AG04450 (cell line): ENCODE measurements at regions not wholly inside any gene's neighbourhood (a gene's known extent, or its start where the extent isn't known, plus 50 kb on each side); places are given as distances from the start of the nearest gene placed in this dataset.
"Not testable (repeated sequence)": the region's sequence is repeated elsewhere in the genome, so short reads cannot be mapped to it uniquely, and the experiment has no call there.

Experiments
- CTCF ChIA-PET: fragments of 300-600, 350-600 bp; formaldehyde crosslinking; extraction: SDS; loops from one replicate; lab custom pipeline; 2022; ENCODE audit warnings: antibody characterized with exemption, inconsistent platforms; lab: Charles Lee
- POLR2A ChIA-PET: fragments of 350-600 bp; formaldehyde crosslinking; extraction: SDS; loops from one replicate; lab custom pipeline; 2021; ENCODE audit warnings: antibody characterized with exemption, inconsistent platforms; lab: Yijun Ruan, JAX
- DNase-seq: peaks from one replicate; pipeline ENCODE4 v3.0.0-alpha.2; 2011; ENCODE audit warnings: low read depth, low spot score
- H3K27ac ChIP-seq: one replicate; pipeline ENCODE4 v1.5.1; 2012; ENCODE audit warnings: low read depth, low read length, control low read depth
- H3K27me3 ChIP-seq: one replicate; pipeline ENCODE4 v1.6.0; 2012; ENCODE audit warnings: low read length; ENCODE audit not compliant: control insufficient read depth, insufficient read depth
- H3K4me3 ChIP-seq: 2 replicates; pipeline ENCODE4 v1.5.1; 2011; ENCODE audit warnings: mild to moderate bottlenecking, low read depth, low read length, control low read depth
- H3K9me3 ChIP-seq: 2 replicates; pipeline ENCODE4 v1.5.1; 2012; ENCODE audit warnings: low read length; ENCODE audit not compliant: control insufficient read depth, insufficient read depth
- CTCF ChIP-seq: IDR thresholded peaks from 2 replicates; pipeline ENCODE4 v1.5.1; 2011; ENCODE audit warnings: low read depth, low read length, control low read depth, inconsistent platforms

DNA sequence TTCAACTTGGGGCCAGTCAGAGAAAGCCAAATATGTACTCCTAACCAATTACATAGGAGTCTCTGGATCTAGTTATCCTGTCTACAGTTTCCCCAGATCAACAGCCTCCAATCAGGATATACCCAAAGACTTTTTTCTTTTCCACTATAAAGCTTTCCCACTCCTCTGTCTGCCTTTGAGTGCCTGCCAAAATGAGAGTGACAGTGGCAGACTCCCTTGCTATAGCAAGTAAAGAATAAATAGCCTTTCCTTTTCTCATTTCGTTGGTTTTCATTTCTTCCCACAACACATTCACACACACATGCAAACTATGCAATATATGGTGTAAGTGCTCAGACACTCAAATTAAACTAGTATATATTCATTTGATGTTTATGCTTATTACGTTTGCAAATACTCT lies 302.4 kb upstream of the TACR3 start:
- Histone ChIP-seq H3K27ac (no peak overlapping the region), H3K4me3 (no peak overlapping the region), H3K9me3 (no peaks in the 10 kb centered on the region; the same call in 1 of the 2 replicates), H3K27me3 (no peaks in the 10 kb centered on the region)
- TF ChIP-seq CTCF, result no peak
- no peak for DNase-seq
- POLR2A ChIA-PET, result no interaction called here
- CTCF ChIA-PET, result no interaction called here

- POLR2A ChIA-PET, result no interaction called here
- no peak for TF ChIP-seq CTCF
- H3K27me3 ChIP-seq, result no peaks in the 10 kb centered on the region
- H3K4me3 ChIP-seq, result no peak overlapping the region
- no peak overlapping the region for H3K27ac ChIP-seq
- DNase-seq, result no peak
- no peaks in the 10 kb centered on the region; the same call in 1 of the 2 replicates for H3K9me3 ChIP-seq
- CTCF ChIA-PET, result no interaction called here
These were observed 300.9 kb upstream of the TACR3 start for GRCh38 chr4:104020641-104021040.

- Histone ChIP-seq H3K9me3 (peaks cover 2% of the 10 kb centered on the region), H3K27ac (no peak overlapping the region), H3K27me3 (no peaks in the 10 kb centered on the region), H3K4me3 (no peak overlapping the region)
- no peak for TF ChIP-seq CTCF
- DNase-seq, result no peak
- ChIA-PET POLR2A (no interaction called here), CTCF (no interaction called here)
These were observed 297.4 kb upstream of the TACR3 start for GRCh38 chr4:104017213-104017612.

DNA sequence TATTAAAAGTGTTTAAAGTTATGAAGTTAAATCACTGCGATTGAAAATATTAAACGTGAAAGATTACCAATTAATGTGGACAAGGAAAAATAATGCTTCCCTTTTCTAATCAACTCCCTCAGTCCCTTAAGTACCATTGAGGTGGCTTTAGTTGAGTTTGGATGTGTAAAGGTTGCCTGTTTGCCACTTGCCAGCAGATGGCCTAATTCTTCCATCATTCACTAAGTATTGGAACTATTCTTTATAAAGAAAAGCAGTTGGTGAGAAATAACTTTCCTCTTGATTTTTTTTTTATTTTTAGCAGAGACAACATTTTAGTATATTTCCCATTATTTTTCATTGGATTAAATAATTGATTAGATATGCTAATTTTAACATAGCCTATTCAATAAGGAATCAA lies 295.9 kb upstream of the TACR3 start:
- Histone ChIP-seq H3K4me3 (no peak overlapping the region), H3K27ac (no peak overlapping the region), H3K9me3 (peaks cover 2% of the 10 kb centered on the region), H3K27me3 (no peaks in the 10 kb centered on the region)
- DNase-seq, result no peak
- POLR2A ChIA-PET, result no interaction called here
- CTCF ChIA-PET, result no interaction called here
- TF ChIP-seq CTCF, result no peak

DNA sequence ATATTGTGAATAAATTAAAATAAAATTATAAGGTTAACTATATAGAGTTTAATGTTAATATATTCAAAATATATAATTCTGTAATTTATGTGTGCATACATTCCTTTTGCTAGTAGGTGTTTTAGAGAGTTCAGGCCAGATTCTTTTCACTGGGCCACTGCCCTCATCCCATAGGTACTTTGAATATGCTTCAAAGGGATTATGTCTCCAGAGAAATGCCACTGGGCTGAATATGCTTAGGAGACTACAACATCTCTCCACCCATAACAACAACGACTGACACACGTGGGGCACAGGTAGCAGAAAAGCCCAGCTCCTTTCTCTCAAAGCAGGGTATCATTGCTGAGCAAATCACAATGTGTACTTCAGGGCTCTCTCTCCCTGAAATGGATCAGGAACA lies 290.9 kb upstream of the TACR3 start:
- ChIA-PET CTCF (no interaction called here), POLR2A (no interaction called here)
- Histone ChIP-seq H3K27me3 (no peaks in the 10 kb centered on the region), H3K9me3 (peaks cover 2% of the 10 kb centered on the region), H3K4me3 (no peak overlapping the region), H3K27ac (no peak overlapping the region)
- DNase-seq, result no peak
- no peak for TF ChIP-seq CTCF

DNA sequence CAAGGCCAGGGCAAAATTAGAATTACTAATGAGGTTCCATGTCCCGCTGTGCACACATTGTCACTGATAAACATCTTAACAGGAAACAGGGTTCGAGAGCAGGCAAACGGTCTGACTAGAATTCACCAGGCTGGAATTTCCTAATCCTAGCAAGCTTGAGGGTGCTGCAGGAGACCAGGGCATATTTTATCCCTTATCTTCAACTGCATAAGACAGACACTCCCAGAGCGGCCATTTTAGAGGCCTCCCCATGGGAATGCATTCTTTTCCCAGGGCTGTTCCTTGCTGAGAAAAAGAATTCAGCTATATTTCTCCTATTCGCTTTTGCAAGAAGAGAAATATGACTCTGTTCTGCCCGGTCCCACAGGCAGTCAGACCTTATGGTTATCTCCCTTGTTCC lies 282.5 kb upstream of the TACR3 start:
- POLR2A ChIA-PET, H3K9me3 ChIP-seq, DNase-seq, CTCF ChIA-PET, H3K4me3 ChIP-seq, H3K27me3 ChIP-seq, H3K27ac ChIP-seq: not testable (repeated sequence)
